ENCODE measurements at regions not wholly inside any gene's neighbourhood (a gene's known extent, or its start where the extent isn't known, plus 50 kb on each side); places are given as distances from the start of the nearest gene placed in this dataset.

GRCh38 chr4:27087306-27088045, 226.8 kb downstream of the STIM2 start:
- DNase-seq (ENCODE audit: low spot score in 2 of 2): no peak
- Histone ChIP-seq H3K36me3 (no peaks in the 10 kb centered on the region), H3K4me1 (no peaks in the 10 kb centered on the region), H3K9me3 (no peaks in the 10 kb centered on the region), H3K27me3 (no peaks in the 10 kb centered on the region), H3K27ac (no peak overlapping the region), H3K4me3 (no peak overlapping the region)
- no peak for TF ChIP-seq CTCF (IDR thresholded peaks at IDR 0.05)
- intact Hi-C loops (cut with DNase I): no loop called here

GRCh38 chr4:27088491-27088890, 227.8 kb downstream of the STIM2 start:
- H3K4me3 ChIP-seq: no peak overlapping the region
- intact Hi-C loops (cut with DNase I): no loop called here
- DNase-seq (ENCODE audit: low spot score in 2 of 2): no peak
- no peak overlapping the region for H3K27ac ChIP-seq
- no peaks in the 10 kb centered on the region for H3K4me1 ChIP-seq
- H3K9me3 ChIP-seq: no peaks in the 10 kb centered on the region
- TF ChIP-seq CTCF (IDR thresholded peaks at IDR 0.05): no peak
- H3K36me3 ChIP-seq: no peaks in the 10 kb centered on the region
- no peaks in the 10 kb centered on the region for H3K27me3 ChIP-seq

GRCh38 chr4:27089186-27089585, 228.5 kb downstream of the STIM2 start:
- H3K36me3 ChIP-seq: no peaks in the 10 kb centered on the region
- no peaks in the 10 kb centered on the region for H3K9me3 ChIP-seq
- H3K27ac ChIP-seq: no peak overlapping the region
- H3K4me1 ChIP-seq: no peaks in the 10 kb centered on the region
- no peaks in the 10 kb centered on the region for H3K27me3 ChIP-seq
- no peak for TF ChIP-seq CTCF (IDR thresholded peaks at IDR 0.05)
- intact Hi-C loops (cut with DNase I): no loop called here
- DNase-seq (ENCODE audit: low spot score in 2 of 2): no peak
- H3K4me3 ChIP-seq: no peak overlapping the region

GRCh38 chr4:27090406-27090805, 229.8 kb downstream of the STIM2 start:
- no peak overlapping the region for H3K4me3 ChIP-seq
- intact Hi-C loops (cut with DNase I): no loop called here
- DNase-seq (ENCODE audit: low spot score in 2 of 2): no peak
- H3K27me3 ChIP-seq: no peaks in the 10 kb centered on the region
- no peaks in the 10 kb centered on the region for H3K9me3 ChIP-seq
- no peak overlapping the region for H3K27ac ChIP-seq
- no peak for TF ChIP-seq CTCF (IDR thresholded peaks at IDR 0.05)
- H3K36me3 ChIP-seq: no peaks in the 10 kb centered on the region
- no peaks in the 10 kb centered on the region for H3K4me1 ChIP-seq

GRCh38 chr4:27094224-27094623, 233.6 kb downstream of the STIM2 start:
- intact Hi-C loops (cut with DNase I): no loop called here
- Histone ChIP-seq H3K27ac (no peak overlapping the region), H3K4me1 (no peaks in the 10 kb centered on the region), H3K27me3 (no peaks in the 10 kb centered on the region), H3K36me3 (no peaks in the 10 kb centered on the region), H3K9me3 (no peaks in the 10 kb centered on the region), H3K4me3 (no peak overlapping the region)
- no peak for DNase-seq (ENCODE audit: low spot score in 2 of 2)
- TF ChIP-seq CTCF (IDR thresholded peaks at IDR 0.05): no peak

- TF ChIP-seq CTCF (IDR thresholded peaks at IDR 0.05): no peak
- no peaks in the 10 kb centered on the region for H3K4me1 ChIP-seq
- no peaks in the 10 kb centered on the region for H3K9me3 ChIP-seq
- intact Hi-C loops (cut with DNase I): no loop called here
- H3K36me3 ChIP-seq: no peaks in the 10 kb centered on the region
- no peak overlapping the region for H3K27ac ChIP-seq
- H3K27me3 ChIP-seq: no peaks in the 10 kb centered on the region
- DNase-seq (ENCODE audit: low spot score in 2 of 2): no peak
- no peak overlapping the region for H3K4me3 ChIP-seq
Measured at GRCh38 chr4:27094783-27095182, 234.1 kb downstream of the STIM2 start.

Measured in ascending aorta (tissue), 2 donors.